Endothelial cell of umbilical vein (primary cell): ENCODE measurements at regions not wholly inside any gene's neighbourhood (a gene's known extent, or its start where the extent isn't known, plus 50 kb on each side); places are given as distances from the start of the nearest gene placed in this dataset.

Experiments used
- CTCF ChIP-seq, 2 donors: IDR thresholded peaks; 1 replicate in 1 of 2; 2 replicates in 1 of 2; pipeline ENCODE4 v1.5.1; 2011; ENCODE audit warnings: low read length in 2 of 2, mild to moderate bottlenecking in 2 of 2, moderate library complexity in 2 of 2, control low read depth in 1 of 2, inconsistent platforms in 1 of 2, low read depth in 1 of 2; ENCODE audit not compliant: insufficient read depth in 1 of 2; ENCODE audit errors: extremely low read depth in 1 of 2
- EZH2 ChIP-seq: IDR thresholded peaks from 2 replicates; pipeline ENCODE4 v1.6.1; 2012; ENCODE audit warnings: borderline replicate concordance, low read depth, mild to moderate bottlenecking, moderate library complexity, low read length, inconsistent platforms; ENCODE audit not compliant: severe bottlenecking
- JUN ChIP-seq: IDR thresholded peaks from 2 replicates; pipeline ENCODE4 v1.6.1; 2011; ENCODE audit warnings: borderline replicate concordance, low read depth; ENCODE audit not compliant: insufficient read length, insufficient read depth
- POLR2A ChIP-seq: IDR thresholded peaks from 2 replicates; pipeline ENCODE4 v1.6.1; 2012; ENCODE audit warnings: low read depth, mild to moderate bottlenecking, control low read depth, low read length
- POLR2AphosphoS5 ChIP-seq: IDR thresholded peaks from 2 replicates; pipeline ENCODE4 v1.6.1; 2012; ENCODE audit warnings: low read depth, mild to moderate bottlenecking, control low read depth, low read length, moderate library complexity; ENCODE audit not compliant: insufficient read depth

- no peak for TF ChIP-seq CTCF (IDR thresholded peaks at IDR 0.05; ENCODE audit: extremely low read depth in 1 of 2, insufficient read depth in 1 of 2, low read depth in 1 of 2, low read length in 2 of 2)
- TF ChIP-seq JUN: no peak
- TF ChIP-seq POLR2AphosphoS5: no peak
- no peak for TF ChIP-seq EZH2
- no peak for TF ChIP-seq POLR2A
These were observed 519.2 kb upstream of the REG3G start for GRCh38 chr2:78506301-78506700.
